Vagina (tissue), 2 donors: ENCODE measurements at regions not wholly inside any gene's neighbourhood (a gene's known extent, or its start where the extent isn't known, plus 50 kb on each side); places are given as distances from the start of the nearest gene placed in this dataset.

Source experiments
- DNase-seq, 2 donors: peaks; one replicate each; pipeline ENCODE4 v3.0.0-alpha.2; 2017; ENCODE audit errors: extremely low spot score in 2 of 2
- H3K27ac ChIP-seq: fragments of 200-600 bp; sonication (generic); one replicate; pipeline ENCODE4 v1.5.1; 2019
- H3K27me3 ChIP-seq: fragments of 200-600 bp; sonication (generic); one replicate; pipeline ENCODE4 v1.5.1; 2019
- H3K36me3 ChIP-seq, 2 donors: fragments of 200-600 bp; sonication (generic); one replicate each; pipeline ENCODE4 v1.5.1; 2017 to 2019
- H3K4me1 ChIP-seq: fragments of 200-600 bp; sonication (generic); one replicate; pipeline ENCODE4 v1.5.1; 2019
- H3K4me3 ChIP-seq, 2 donors: fragments of 200-600 bp; sonication (generic); 1 replicate in 1 of 2; 2 replicates in 1 of 2; pipeline ENCODE4 v1.5.1; 2016 to 2019
- H3K9me3 ChIP-seq: fragments of 200-600 bp; sonication (generic); one replicate; pipeline ENCODE4 v1.5.1; 2019
- CTCF ChIP-seq, 3 experiments: fragments of 450-650 bp in 2 of 3; fragments of 200-600 bp in 1 of 3; sonication (generic) in 1 of 3; IDR thresholded peaks; one replicate each; pipeline ENCODE4 v1.5.1; 2017 to 2019; ENCODE audit warnings: antibody characterized with exemption in 3 of 3, mild to moderate bottlenecking in 2 of 3, moderate library complexity in 2 of 3
- POLR2A ChIP-seq, 2 donors: fragments of 450-650 bp; IDR thresholded peaks; one replicate each; pipeline ENCODE4 v1.6.1; 2017; ENCODE audit warnings: antibody characterized with exemption in 2 of 2, mild to moderate bottlenecking in 2 of 2, moderate library complexity in 2 of 2
- POLR2AphosphoS5 ChIP-seq, 2 donors: sonication (generic); formaldehyde crosslinking; IDR thresholded peaks; one replicate each; pipeline ENCODE4 v1.9.0; 2017; ENCODE audit warnings: antibody characterized with exemption in 2 of 2, mild to moderate bottlenecking in 2 of 2, low read depth in 1 of 2; ENCODE audit not compliant: insufficient read depth in 1 of 2
- intact Hi-C: fragments of 100-400 bp; cut with DNase I; formaldehyde crosslinking; loops from one replicate; pipeline ENCODE4 v1.15.1; 2023

GRCh38 chr2:156864325-156864724 lies 393.2 kb upstream of the GALNT5 start:
- H3K27me3 ChIP-seq = no peaks in the 10 kb centered on the region
- no peak overlapping the region for H3K4me3 ChIP-seq

GRCh38 chr2:156864753-156865152 lies 392.8 kb upstream of the GALNT5 start:
- Histone ChIP-seq H3K27ac (no peak overlapping the region), H3K27me3 (no peaks in the 10 kb centered on the region), H3K36me3 (no peaks in the 10 kb centered on the region), H3K9me3 (no peaks in the 10 kb centered on the region), H3K4me3 (no peak overlapping the region), H3K4me1 (no peaks in the 10 kb centered on the region)
- intact Hi-C loops = no loop called here
- TF ChIP-seq POLR2A (IDR thresholded peaks at IDR 0.05) (no peak), POLR2AphosphoS5 (IDR thresholded peaks at IDR 0.05; ENCODE audit: insufficient read depth in 1 of 2, low read depth in 1 of 2) (no peak), CTCF (IDR thresholded peaks at IDR 0.05) (no peak)
- DNase-seq = no peak

More at GRCh38 chr2:156864325-156864724, 393.2 kb upstream of the GALNT5 start:
- H3K27ac ChIP-seq = no peak overlapping the region
- no peaks in the 10 kb centered on the region for H3K36me3 ChIP-seq
- TF ChIP-seq POLR2AphosphoS5 (IDR thresholded peaks at IDR 0.05; ENCODE audit: insufficient read depth in 1 of 2, low read depth in 1 of 2) = no peak
- TF ChIP-seq POLR2A (IDR thresholded peaks at IDR 0.05) = no peak
- no peak for TF ChIP-seq CTCF (IDR thresholded peaks at IDR 0.05)
- no peak for DNase-seq
- no peaks in the 10 kb centered on the region for H3K9me3 ChIP-seq
- no peaks in the 10 kb centered on the region for H3K4me1 ChIP-seq
- intact Hi-C loops = no loop called here

- intact Hi-C loops = no loop called here
- TF ChIP-seq CTCF (IDR thresholded peaks at IDR 0.05) = no peak
- no peak for TF ChIP-seq POLR2A (IDR thresholded peaks at IDR 0.05)
- no peak for TF ChIP-seq POLR2AphosphoS5 (IDR thresholded peaks at IDR 0.05; ENCODE audit: insufficient read depth in 1 of 2, low read depth in 1 of 2)
- H3K36me3 ChIP-seq = no peaks in the 10 kb centered on the region
These were observed 390.3 kb upstream of the GALNT5 start for GRCh38 chr2:156867201-156867600.

GRCh38 chr2:156874707-156875106 lies 382.8 kb upstream of the GALNT5 start:
- intact Hi-C loops = no loop called here
- Histone ChIP-seq H3K36me3 (no peaks in the 10 kb centered on the region), H3K4me1 (no peaks in the 10 kb centered on the region), H3K9me3 (no peaks in the 10 kb centered on the region), H3K27me3 (no peaks in the 10 kb centered on the region), H3K4me3 (no peak overlapping the region), H3K27ac (no peak overlapping the region)
- TF ChIP-seq POLR2AphosphoS5 (IDR thresholded peaks at IDR 0.05; ENCODE audit: insufficient read depth in 1 of 2, low read depth in 1 of 2) (no peak), CTCF (IDR thresholded peaks at IDR 0.05) (no peak), POLR2A (IDR thresholded peaks at IDR 0.05) (no peak)
- DNase-seq = no peak

More at GRCh38 chr2:156867201-156867600, 390.3 kb upstream of the GALNT5 start:
- H3K4me3 ChIP-seq = no peak overlapping the region
- H3K9me3 ChIP-seq = no peaks in the 10 kb centered on the region
- H3K27me3 ChIP-seq = no peaks in the 10 kb centered on the region
- no peak overlapping the region for H3K27ac ChIP-seq
- no peaks in the 10 kb centered on the region for H3K4me1 ChIP-seq
- no peak for DNase-seq

GRCh38 chr2:156883804-156884203 lies 373.7 kb upstream of the GALNT5 start:
- intact Hi-C loops = no loop called here

More at GRCh38 chr2:156883804-156884203, 373.7 kb upstream of the GALNT5 start:
- Histone ChIP-seq H3K4me3 (no peak overlapping the region), H3K27me3 (no peaks in the 10 kb centered on the region), H3K4me1 (no peaks in the 10 kb centered on the region), H3K36me3 (no peaks in the 10 kb centered on the region), H3K9me3 (no peaks in the 10 kb centered on the region), H3K27ac (no peak overlapping the region)
- DNase-seq = no peak
- TF ChIP-seq POLR2A (IDR thresholded peaks at IDR 0.05) = no peak
- TF ChIP-seq POLR2AphosphoS5 (IDR thresholded peaks at IDR 0.05; ENCODE audit: insufficient read depth in 1 of 2, low read depth in 1 of 2) = no peak
- no peak for TF ChIP-seq CTCF (IDR thresholded peaks at IDR 0.05)
